Keratinocyte (primary cell): ENCODE measurements at regions not wholly inside any gene's neighbourhood (a gene's known extent, or its start where the extent isn't known, plus 50 kb on each side); places are given as distances from the start of the nearest gene placed in this dataset.

ENCODE experiments used
- DNase-seq: peaks from one replicate; pipeline ENCODE4 v3.0.0-alpha.2; 2011; ENCODE audit warnings: low read depth, missing footprints, low spot score
- FAIRE-seq: peaks from 2 replicates; lab custom pipeline; 2011; peaks lifted over from hg19 to GRCh38; lab: Jason Lieb, UNC
- H2AFZ ChIP-seq: 2 replicates; pipeline ENCODE4 v1.6.0; 2012; ENCODE audit warnings: low read length, control low read depth, inconsistent platforms; ENCODE audit not compliant: control insufficient read depth
- H3K27ac ChIP-seq: 2 replicates; pipeline ENCODE4 v1.5.1; 2011; ENCODE audit warnings: low read length; ENCODE audit not compliant: control insufficient read depth, insufficient read depth
- H3K27me3 ChIP-seq: 3 replicates; pipeline ENCODE4 v1.6.0; 2011; ENCODE audit warnings: low read length; ENCODE audit not compliant: control insufficient read depth, insufficient read depth; ENCODE audit errors: extremely low read depth
- H3K36me3 ChIP-seq, 2 experiments: 2 replicates in 1 of 2; 3 replicates in 1 of 2; pipeline ENCODE4 v1.5.1; 2011; ENCODE audit warnings: low read length in 2 of 2, mild to moderate bottlenecking in 1 of 2; ENCODE audit not compliant: control insufficient read depth in 2 of 2, insufficient read depth in 2 of 2; ENCODE audit errors: extremely low read depth in 1 of 2
- H3K4me1 ChIP-seq: 3 replicates; pipeline ENCODE4 v1.5.1; 2011; ENCODE audit warnings: low read length; ENCODE audit not compliant: control insufficient read depth, insufficient read depth; ENCODE audit errors: extremely low read depth
- H3K4me2 ChIP-seq: 3 replicates; pipeline ENCODE4 v1.6.0; 2011; ENCODE audit warnings: low read depth, low read length; ENCODE audit not compliant: control insufficient read depth, insufficient read depth; ENCODE audit errors: extremely low read depth
- H3K4me3 ChIP-seq, 3 experiments: fragments of 200-600 bp in 1 of 3; sonication (generic) in 1 of 3; 2 replicates in 2 of 3; 3 replicates in 1 of 3; pipeline ENCODE4 v1.5.1; 2011 to 2016; ENCODE audit warnings: low read length in 3 of 3, mild to moderate bottlenecking in 3 of 3, control low read depth in 2 of 3, inconsistent platforms in 1 of 3, low read depth in 1 of 3, mixed read lengths in 1 of 3, mixed run types in 1 of 3, moderate library complexity in 1 of 3; ENCODE audit not compliant: control insufficient read depth in 2 of 3, insufficient read depth in 2 of 3; ENCODE audit errors: extremely low read depth in 1 of 3
- H3K79me2 ChIP-seq: 2 replicates; pipeline ENCODE4 v1.6.0; 2012; ENCODE audit warnings: low read length; ENCODE audit not compliant: control insufficient read depth, insufficient read depth
- H3K9ac ChIP-seq: 3 replicates; pipeline ENCODE4 v1.6.0; 2011; ENCODE audit warnings: low read length; ENCODE audit not compliant: control insufficient read depth, insufficient read depth; ENCODE audit errors: extremely low read depth
- H3K9me1 ChIP-seq: 3 replicates; pipeline ENCODE4 v1.6.0; 2011; ENCODE audit warnings: low read length; ENCODE audit not compliant: control insufficient read depth, insufficient read depth; ENCODE audit errors: extremely low read depth
- H3K9me3 ChIP-seq: 2 replicates; pipeline ENCODE4 v1.5.1; 2012; ENCODE audit warnings: low read depth, low read length; ENCODE audit not compliant: control insufficient read depth
- H4K20me1 ChIP-seq: 3 replicates; pipeline ENCODE4 v1.6.0; 2011; ENCODE audit warnings: low read length; ENCODE audit not compliant: control insufficient read depth, insufficient read depth; ENCODE audit errors: extremely low read depth
- CTCF ChIP-seq, 3 experiments: IDR thresholded peaks in 1 of 3; conservative IDR thresholded peaks in 1 of 3; optimal IDR thresholded peaks in 1 of 3; 2 replicates in 2 of 3; 3 replicates in 1 of 3; pipeline versions ENCODE3 to v1.5.1; 2011; ENCODE audit warnings: low read length in 3 of 3, mild to moderate bottlenecking in 3 of 3, moderate library complexity in 2 of 3, control low read depth in 1 of 3, inconsistent platforms in 1 of 3; ENCODE audit not compliant: insufficient read depth in 2 of 3; ENCODE audit errors: extremely low read depth in 1 of 3
- EZH2 ChIP-seq: IDR thresholded peaks from one replicate; pipeline ENCODE4 v1.6.1; 2012; ENCODE audit warnings: inconsistent platforms, mild to moderate bottlenecking, low read length, moderate library complexity
- dilution Hi-C: fragments of 300-500 bp; cut with MboI; formaldehyde crosslinking; loops from one replicate; pipeline ENCODE4 v1.7.0; 2020; ENCODE audit warnings: low sequenced_read_pairs; ENCODE audit not compliant: extremely low pct_ligation_motif_present

DNA sequence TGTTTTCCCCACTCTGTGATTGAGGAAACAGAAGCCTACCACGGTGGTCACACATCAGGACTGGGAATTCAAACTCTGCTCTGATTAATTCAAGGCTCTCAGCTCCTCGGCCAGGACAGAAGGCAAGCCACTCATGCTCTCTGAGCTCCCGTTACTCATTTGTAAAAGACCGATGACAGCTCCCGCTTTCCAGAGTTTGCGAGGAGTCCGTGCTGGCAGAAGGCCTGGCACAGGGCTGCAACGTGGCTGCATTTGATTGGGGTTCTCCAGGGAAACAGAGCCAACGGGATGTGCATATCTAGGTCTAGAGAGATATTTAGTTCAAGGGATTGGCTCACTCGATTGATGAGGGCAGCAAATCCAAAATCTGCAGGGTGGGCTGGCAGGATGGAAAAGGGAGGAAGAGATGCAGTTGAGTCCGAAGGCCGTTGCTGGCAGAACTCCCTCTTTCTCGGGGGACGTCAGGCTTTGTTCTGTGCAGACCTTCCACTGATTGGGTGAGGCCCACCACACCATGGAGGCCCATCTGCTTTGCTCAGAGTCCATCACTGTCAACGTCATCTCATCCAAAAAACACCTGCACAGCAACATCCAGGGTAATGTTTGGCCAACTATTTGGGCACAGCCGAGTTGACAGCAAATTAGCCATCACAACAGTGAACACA is 215.5 kb upstream of the RPL38 start:
- Histone ChIP-seq H3K4me1 (no peaks in the 10 kb centered on the region), H3K9ac (no peak overlapping the region), H4K20me1 (no peaks in the 10 kb centered on the region), H3K9me3 (no peaks in the 10 kb centered on the region), H3K36me3 (no peaks in the 10 kb centered on the region), H3K27me3 (no peaks in the 10 kb centered on the region), H3K9me1 (no peaks in the 10 kb centered on the region), H2AFZ (no peak overlapping the region), H3K4me2 (no peak overlapping the region), H3K4me3 (no peak overlapping the region), H3K27ac (no peak overlapping the region), H3K79me2 (no peaks in the 10 kb centered on the region)
- FAIRE-seq (no peak), DNase-seq (no peak)
- TF ChIP-seq CTCF (optimal IDR thresholded peaks at IDR 0.05 in 1 of 3, IDR thresholded peaks at IDR 0.05 in 1 of 3, conservative IDR thresholded peaks at IDR 0.05 in 1 of 3; ENCODE audit: extremely low read depth in 1 of 3, insufficient read depth in 2 of 3, low read length in 3 of 3) (no peak), EZH2 (no peak)
- dilution Hi-C loops: no loop called here

GRCh38 chr17:73989671-73990070 is 213.8 kb upstream of the RPL38 start:
- H3K27ac ChIP-seq: no peak overlapping the region
- TF ChIP-seq EZH2: no peak
- TF ChIP-seq CTCF (optimal IDR thresholded peaks at IDR 0.05 in 1 of 3, IDR thresholded peaks at IDR 0.05 in 1 of 3, conservative IDR thresholded peaks at IDR 0.05 in 1 of 3; ENCODE audit: extremely low read depth in 1 of 3, insufficient read depth in 2 of 3, low read length in 3 of 3): no peak

More at GRCh38 chr17:73989671-73990070, 213.8 kb upstream of the RPL38 start:
- dilution Hi-C loops: no loop called here
- no peaks in the 10 kb centered on the region for H3K36me3 ChIP-seq
- H3K9me3 ChIP-seq: no peaks in the 10 kb centered on the region
- H3K9ac ChIP-seq: no peak overlapping the region
- no peaks in the 10 kb centered on the region for H3K9me1 ChIP-seq
- H4K20me1 ChIP-seq: no peaks in the 10 kb centered on the region
- no peaks in the 10 kb centered on the region for H3K27me3 ChIP-seq
- H3K4me1 ChIP-seq: no peaks in the 10 kb centered on the region
- H2AFZ ChIP-seq: no peak overlapping the region
- no peak for FAIRE-seq
- no peak overlapping the region for H3K4me2 ChIP-seq
- H3K4me3 ChIP-seq: no peak overlapping the region
- no peak for DNase-seq
- H3K79me2 ChIP-seq: no peaks in the 10 kb centered on the region
